ENCODE measurements at regions not wholly inside any gene's neighbourhood (a gene's known extent, or its start where the extent isn't known, plus 50 kb on each side); places are given as distances from the start of the nearest gene placed in this dataset.

GRCh38 chr6:132100388-132100990 lies 149.3 kb upstream of the CCN2 start:
- H3K27ac ChIP-seq (ENCODE audit: low read depth, low read length) = no peak overlapping the region
- H3K9me3 ChIP-seq (ENCODE audit: control insufficient read depth, insufficient read depth, low read length) = peaks cover 6% of the 10 kb centered on the region; the same call in 1 of the 2 replicates
- H3K27me3 ChIP-seq (ENCODE audit: control insufficient read depth, insufficient read depth, low read length) = no peaks in the 10 kb centered on the region
- H3K36me3 ChIP-seq (ENCODE audit: control insufficient read depth, insufficient read depth, low read length) = no peaks in the 10 kb centered on the region
- H3K4me3 ChIP-seq (ENCODE audit: low read depth, low read length) = no peak overlapping the region
- no peak overlapping the region for H3K9ac ChIP-seq (ENCODE audit: low read depth, low read length)
- no peaks in the 10 kb centered on the region for H3K4me1 ChIP-seq (ENCODE audit: control insufficient read depth, insufficient read depth, low read length)

- H3K4me1 ChIP-seq (ENCODE audit: control insufficient read depth, insufficient read depth, low read length) = no peaks in the 10 kb centered on the region
- no peaks in the 10 kb centered on the region for H3K36me3 ChIP-seq (ENCODE audit: control insufficient read depth, insufficient read depth, low read length)
- H3K9me3 ChIP-seq (ENCODE audit: control insufficient read depth, insufficient read depth, low read length) = no peaks in the 10 kb centered on the region
- H3K9ac ChIP-seq (ENCODE audit: low read depth, low read length) = no peak overlapping the region
- H3K27ac ChIP-seq (ENCODE audit: low read depth, low read length) = no peak overlapping the region
- no peaks in the 10 kb centered on the region for H3K27me3 ChIP-seq (ENCODE audit: control insufficient read depth, insufficient read depth, low read length)
- H3K4me3 ChIP-seq (ENCODE audit: low read depth, low read length) = no peak overlapping the region
Observed at GRCh38 chr6:132096996-132097395, 145.8 kb upstream of the CCN2 start.

GRCh38 chr6:132096245-132096644 lies 145.1 kb upstream of the CCN2 start:
- Histone ChIP-seq H3K9me3 (ENCODE audit: control insufficient read depth, insufficient read depth, low read length) (no peaks in the 10 kb centered on the region), H3K4me1 (ENCODE audit: control insufficient read depth, insufficient read depth, low read length) (no peaks in the 10 kb centered on the region), H3K27me3 (ENCODE audit: control insufficient read depth, insufficient read depth, low read length) (no peaks in the 10 kb centered on the region), H3K36me3 (ENCODE audit: control insufficient read depth, insufficient read depth, low read length) (no peaks in the 10 kb centered on the region), H3K27ac (ENCODE audit: low read depth, low read length) (no peak overlapping the region), H3K9ac (ENCODE audit: low read depth, low read length) (no peak overlapping the region), H3K4me3 (ENCODE audit: low read depth, low read length) (no peak overlapping the region)

- Histone ChIP-seq H3K9ac (ENCODE audit: low read depth, low read length) (0 out of 2 replicates have a peak overlapping the region, but pooled peaks have one; percentile 6), H3K4me1 (ENCODE audit: control insufficient read depth, insufficient read depth, low read length) (peaks cover 31% of the 10 kb centered on the region), H3K27me3 (ENCODE audit: control insufficient read depth, insufficient read depth, low read length) (no peaks in the 10 kb centered on the region), H3K9me3 (ENCODE audit: control insufficient read depth, insufficient read depth, low read length) (no peaks in the 10 kb centered on the region), H3K4me3 (ENCODE audit: low read depth, low read length) (no peak overlapping the region), H3K27ac (ENCODE audit: low read depth, low read length) (peak overlapping the region; percentile 11), H3K36me3 (ENCODE audit: control insufficient read depth, insufficient read depth, low read length) (no peaks in the 10 kb centered on the region)
Observed at GRCh38 chr6:132089173-132089572, 138.0 kb upstream of the CCN2 start.

- Histone ChIP-seq H3K9me3 (ENCODE audit: control insufficient read depth, insufficient read depth, low read length) (no peaks in the 10 kb centered on the region), H3K4me1 (ENCODE audit: control insufficient read depth, insufficient read depth, low read length) (peaks cover 31% of the 10 kb centered on the region), H3K9ac (ENCODE audit: low read depth, low read length) (no peak overlapping the region), H3K27me3 (ENCODE audit: control insufficient read depth, insufficient read depth, low read length) (no peaks in the 10 kb centered on the region), H3K4me3 (ENCODE audit: low read depth, low read length) (no peak overlapping the region), H3K27ac (ENCODE audit: low read depth, low read length) (no peak overlapping the region), H3K36me3 (ENCODE audit: control insufficient read depth, insufficient read depth, low read length) (no peaks in the 10 kb centered on the region)
Observed at GRCh38 chr6:132088150-132088549, 137.0 kb upstream of the CCN2 start.

GRCh38 chr6:132087391-132087790 lies 136.2 kb upstream of the CCN2 start:
- Histone ChIP-seq H3K27me3 (ENCODE audit: control insufficient read depth, insufficient read depth, low read length) (no peaks in the 10 kb centered on the region), H3K9me3 (ENCODE audit: control insufficient read depth, insufficient read depth, low read length) (no peaks in the 10 kb centered on the region), H3K27ac (ENCODE audit: low read depth, low read length) (no peak overlapping the region), H3K9ac (ENCODE audit: low read depth, low read length) (no peak overlapping the region), H3K4me3 (ENCODE audit: low read depth, low read length) (no peak overlapping the region), H3K4me1 (ENCODE audit: control insufficient read depth, insufficient read depth, low read length) (peaks cover 31% of the 10 kb centered on the region), H3K36me3 (ENCODE audit: control insufficient read depth, insufficient read depth, low read length) (no peaks in the 10 kb centered on the region)

GRCh38 chr6:132085731-132086130 lies 134.6 kb upstream of the CCN2 start:
- Histone ChIP-seq H3K4me1 (ENCODE audit: control insufficient read depth, insufficient read depth, low read length) (peaks cover 31% of the 10 kb centered on the region), H3K36me3 (ENCODE audit: control insufficient read depth, insufficient read depth, low read length) (no peaks in the 10 kb centered on the region), H3K9ac (ENCODE audit: low read depth, low read length) (no peak overlapping the region), H3K27me3 (ENCODE audit: control insufficient read depth, insufficient read depth, low read length) (no peaks in the 10 kb centered on the region), H3K9me3 (ENCODE audit: control insufficient read depth, insufficient read depth, low read length) (no peaks in the 10 kb centered on the region), H3K27ac (ENCODE audit: low read depth, low read length) (no peak overlapping the region), H3K4me3 (ENCODE audit: low read depth, low read length) (no peak overlapping the region)

- peak overlapping the region; percentile 57 for H3K27ac ChIP-seq (ENCODE audit: low read depth, low read length)
- peak overlapping the region; percentile 16; the same call in 1 of the 2 replicates for H3K9ac ChIP-seq (ENCODE audit: low read depth, low read length)
- H3K9me3 ChIP-seq (ENCODE audit: control insufficient read depth, insufficient read depth, low read length) = no peaks in the 10 kb centered on the region
- peaks cover 31% of the 10 kb centered on the region for H3K4me1 ChIP-seq (ENCODE audit: control insufficient read depth, insufficient read depth, low read length)
- H3K4me3 ChIP-seq (ENCODE audit: low read depth, low read length) = no peak overlapping the region
- H3K27me3 ChIP-seq (ENCODE audit: control insufficient read depth, insufficient read depth, low read length) = no peaks in the 10 kb centered on the region
- H3K36me3 ChIP-seq (ENCODE audit: control insufficient read depth, insufficient read depth, low read length) = no peaks in the 10 kb centered on the region
Observed at GRCh38 chr6:132084811-132085509, 133.8 kb upstream of the CCN2 start.

GRCh38 chr6:132082421-132082820 lies 131.2 kb upstream of the CCN2 start:
- Histone ChIP-seq H3K9me3 (ENCODE audit: control insufficient read depth, insufficient read depth, low read length) (no peaks in the 10 kb centered on the region), H3K36me3 (ENCODE audit: control insufficient read depth, insufficient read depth, low read length) (no peaks in the 10 kb centered on the region), H3K27ac (ENCODE audit: low read depth, low read length) (no peak overlapping the region), H3K27me3 (ENCODE audit: control insufficient read depth, insufficient read depth, low read length) (no peaks in the 10 kb centered on the region), H3K4me1 (ENCODE audit: control insufficient read depth, insufficient read depth, low read length) (peaks cover 9% of the 10 kb centered on the region; the same call in 1 of the 2 replicates), H3K4me3 (ENCODE audit: low read depth, low read length) (no peak overlapping the region), H3K9ac (ENCODE audit: low read depth, low read length) (no peak overlapping the region)

GRCh38 chr6:132081338-132081737 lies 130.2 kb upstream of the CCN2 start:
- Histone ChIP-seq H3K9ac (ENCODE audit: low read depth, low read length) (no peak overlapping the region), H3K27me3 (ENCODE audit: control insufficient read depth, insufficient read depth, low read length) (no peaks in the 10 kb centered on the region), H3K36me3 (ENCODE audit: control insufficient read depth, insufficient read depth, low read length) (no peaks in the 10 kb centered on the region), H3K4me1 (ENCODE audit: control insufficient read depth, insufficient read depth, low read length) (peaks cover 6% of the 10 kb centered on the region; the same call in 1 of the 2 replicates), H3K4me3 (ENCODE audit: low read depth, low read length) (no peak overlapping the region), H3K27ac (ENCODE audit: low read depth, low read length) (no peak overlapping the region), H3K9me3 (ENCODE audit: control insufficient read depth, insufficient read depth, low read length) (no peaks in the 10 kb centered on the region)

GRCh38 chr6:132079286-132079685 lies 128.1 kb upstream of the CCN2 start:
- Histone ChIP-seq H3K4me3 (ENCODE audit: low read depth, low read length) (no peak overlapping the region), H3K9me3 (ENCODE audit: control insufficient read depth, insufficient read depth, low read length) (no peaks in the 10 kb centered on the region), H3K4me1 (ENCODE audit: control insufficient read depth, insufficient read depth, low read length) (no peaks in the 10 kb centered on the region), H3K9ac (ENCODE audit: low read depth, low read length) (no peak overlapping the region), H3K36me3 (ENCODE audit: control insufficient read depth, insufficient read depth, low read length) (no peaks in the 10 kb centered on the region), H3K27me3 (ENCODE audit: control insufficient read depth, insufficient read depth, low read length) (no peaks in the 10 kb centered on the region), H3K27ac (ENCODE audit: low read depth, low read length) (no peak overlapping the region)

Measured in HUES48 (cell line).